Astrocyte of the cerebellum (primary cell): ENCODE measurements at regions not wholly inside any gene's neighbourhood (a gene's known extent, or its start where the extent isn't known, plus 50 kb on each side); places are given as distances from the start of the nearest gene placed in this dataset.

Experiments used
- DNase-seq: peaks from one replicate; pipeline ENCODE4 v3.0.0-alpha.2; 2011; ENCODE audit warnings: low read depth
- H3K4me3 ChIP-seq: 2 replicates; pipeline ENCODE4 v1.5.1; 2011; ENCODE audit warnings: mild to moderate bottlenecking, low read depth, low read length, moderate library complexity
- in situ Hi-C: cut with HindIII; loops from 2 replicates; pipeline ENCODE4 v1.10.0; 2017; ENCODE audit warnings: low sequenced_read_pairs
- TF ChIP-seq, protein P1 (sequence below): IDR thresholded peaks from 2 replicates; pipeline ENCODE4 v1.5.1; 2012; ENCODE audit warnings: low read length, low read depth, moderate library complexity, mild to moderate bottlenecking; ENCODE audit errors: missing control alignments

DNA sequence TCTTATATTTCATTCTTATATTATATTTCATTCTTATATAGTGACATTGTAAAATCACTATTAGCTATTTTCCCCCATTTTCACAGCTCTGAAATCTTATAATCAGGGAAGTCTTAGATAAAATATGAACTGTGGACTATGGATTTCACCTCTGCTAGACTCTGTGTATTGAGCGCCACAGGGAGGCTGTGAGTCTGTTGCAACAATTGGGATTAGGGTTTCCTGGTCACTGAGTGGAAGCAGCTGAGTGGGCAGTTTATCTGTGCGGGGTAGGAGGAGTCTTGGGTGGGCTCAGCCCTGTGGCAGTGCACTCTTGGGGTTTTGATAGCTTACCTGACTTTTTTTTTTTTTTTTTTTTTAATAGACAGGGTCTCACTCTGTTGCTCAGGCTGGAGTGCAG is 249.5 kb downstream of the PTTG2 start:
- DNase-seq = no peak
- H3K4me3 ChIP-seq = no peak overlapping the region
- TF ChIP-seq, protein P1, sequence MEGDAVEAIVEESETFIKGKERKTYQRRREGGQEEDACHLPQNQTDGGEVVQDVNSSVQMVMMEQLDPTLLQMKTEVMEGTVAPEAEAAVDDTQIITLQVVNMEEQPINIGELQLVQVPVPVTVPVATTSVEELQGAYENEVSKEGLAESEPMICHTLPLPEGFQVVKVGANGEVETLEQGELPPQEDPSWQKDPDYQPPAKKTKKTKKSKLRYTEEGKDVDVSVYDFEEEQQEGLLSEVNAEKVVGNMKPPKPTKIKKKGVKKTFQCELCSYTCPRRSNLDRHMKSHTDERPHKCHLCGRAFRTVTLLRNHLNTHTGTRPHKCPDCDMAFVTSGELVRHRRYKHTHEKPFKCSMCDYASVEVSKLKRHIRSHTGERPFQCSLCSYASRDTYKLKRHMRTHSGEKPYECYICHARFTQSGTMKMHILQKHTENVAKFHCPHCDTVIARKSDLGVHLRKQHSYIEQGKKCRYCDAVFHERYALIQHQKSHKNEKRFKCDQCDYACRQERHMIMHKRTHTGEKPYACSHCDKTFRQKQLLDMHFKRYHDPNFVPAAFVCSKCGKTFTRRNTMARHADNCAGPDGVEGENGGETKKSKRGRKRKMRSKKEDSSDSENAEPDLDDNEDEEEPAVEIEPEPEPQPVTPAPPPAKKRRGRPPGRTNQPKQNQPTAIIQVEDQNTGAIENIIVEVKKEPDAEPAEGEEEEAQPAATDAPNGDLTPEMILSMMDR = no peak
- in situ Hi-C loops = no loop called here

DNA sequence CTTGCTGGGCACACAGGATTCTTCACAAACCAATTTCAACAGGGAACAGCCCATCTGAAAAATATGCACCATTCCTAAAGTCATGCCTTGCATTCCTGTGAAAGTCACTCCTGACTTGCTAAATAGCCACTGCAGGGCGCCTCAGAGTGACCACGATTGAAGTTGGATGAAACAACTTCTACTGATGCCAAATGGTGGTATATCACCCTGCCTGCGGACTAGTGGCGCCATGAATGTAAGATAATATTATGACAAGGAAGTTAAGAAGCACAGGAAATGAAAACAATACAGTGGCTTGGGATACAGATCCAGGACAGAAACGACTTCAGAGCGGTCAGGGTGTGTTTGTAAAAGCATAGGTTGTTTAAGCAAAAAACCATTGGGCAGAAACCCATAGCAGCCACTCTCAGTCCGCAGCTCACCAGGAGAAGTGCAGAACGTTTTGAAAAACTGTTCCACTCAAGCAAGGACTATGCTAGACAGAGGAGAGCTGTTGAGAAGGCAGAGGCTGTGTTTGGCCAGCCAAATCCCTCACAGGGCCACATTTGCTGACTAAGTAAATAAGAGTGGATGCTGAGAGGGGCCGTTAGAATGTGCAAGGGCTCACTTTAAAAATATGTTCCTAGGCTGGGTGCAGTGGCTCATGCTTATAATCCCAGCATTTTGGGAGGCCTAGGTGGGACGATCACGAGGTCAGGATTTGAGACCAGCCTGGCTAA is 250.4 kb downstream of the PTTG2 start:
- in situ Hi-C loops = no loop called here

DNA sequence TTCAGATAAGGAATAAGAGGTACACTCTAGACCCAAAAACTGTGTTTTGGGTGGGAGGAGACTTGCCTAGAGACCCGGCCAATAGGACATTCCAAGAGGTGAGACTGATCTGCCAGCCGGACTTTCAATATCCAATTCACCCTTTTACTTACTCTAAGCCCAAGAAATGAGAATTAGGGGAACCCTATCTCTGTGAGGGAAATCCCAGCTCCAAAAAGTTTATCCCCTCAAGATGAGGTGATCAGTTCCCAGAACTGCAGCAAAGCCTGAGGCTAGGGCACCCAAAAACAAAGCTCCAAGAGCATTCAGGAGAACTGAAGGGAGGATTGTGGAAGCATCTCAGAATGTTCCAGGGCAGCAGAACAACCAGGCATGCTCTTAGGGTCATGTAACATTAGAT is 251.7 kb downstream of the PTTG2 start:
- in situ Hi-C loops = no loop called here
- TF ChIP-seq, protein P1 = no peak
- no peak overlapping the region for H3K4me3 ChIP-seq
- DNase-seq = no peak

More for the DNA sequence above, 250.4 kb downstream of the PTTG2 start:
- DNase-seq = peak; percentile 60
- no peak overlapping the region for H3K4me3 ChIP-seq
- TF ChIP-seq, protein P1 = no peak

DNA sequence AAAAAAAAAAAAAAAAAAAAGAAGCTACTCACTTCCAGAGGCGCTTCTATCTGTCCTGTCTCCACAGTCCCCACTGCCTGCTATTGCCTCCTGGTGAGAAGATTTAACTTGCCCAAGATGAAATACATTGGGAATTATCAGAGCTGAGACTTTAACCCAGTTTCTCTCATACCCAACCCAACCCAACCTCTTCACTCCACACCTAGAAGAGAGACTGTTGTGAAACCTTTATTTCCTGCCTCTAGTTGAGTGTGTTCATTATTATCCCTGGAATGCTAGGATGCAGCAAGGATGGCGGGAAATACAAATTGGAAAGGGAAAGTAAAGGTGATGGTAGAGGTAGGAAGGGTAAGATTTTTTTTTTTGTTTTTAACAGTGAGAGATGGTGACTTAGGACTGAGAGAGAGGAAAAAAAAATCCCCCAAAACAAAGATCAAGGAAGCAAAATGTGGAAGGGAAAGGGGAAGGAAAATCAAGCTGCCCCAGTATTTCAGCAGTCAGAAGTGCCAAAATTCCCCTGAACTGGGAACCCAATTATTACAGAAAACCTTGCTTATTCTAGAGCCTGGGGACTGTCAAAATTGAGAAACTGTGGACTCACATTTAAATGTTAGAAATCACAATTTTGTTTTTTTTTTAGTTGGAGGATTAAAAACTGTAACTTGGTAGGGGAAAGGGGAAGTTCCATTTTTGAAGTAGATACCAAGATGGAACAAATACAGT is 253.0 kb downstream of the PTTG2 start:
- DNase-seq = no peak
- TF ChIP-seq, protein P1 = no peak
- in situ Hi-C loops = no loop called here
- no peak overlapping the region for H3K4me3 ChIP-seq

DNA sequence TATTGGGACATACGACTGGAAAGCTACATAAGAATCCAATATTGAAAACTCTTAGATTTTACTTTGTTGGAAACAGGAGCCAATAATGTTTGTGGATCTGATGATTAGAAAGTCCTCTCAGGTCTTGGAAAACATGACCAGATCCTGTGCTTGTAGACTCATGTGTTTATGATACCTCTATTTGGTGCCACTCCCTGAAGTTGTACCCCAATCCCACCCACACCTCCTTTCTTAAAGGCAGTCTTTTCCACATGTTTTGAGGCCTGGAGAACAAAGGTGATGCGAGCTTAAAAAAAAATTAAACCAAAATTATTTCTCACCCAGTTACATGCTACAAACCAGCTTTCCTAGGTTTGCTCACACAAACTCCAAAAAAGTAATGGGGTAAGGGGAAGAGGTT is 262.7 kb downstream of the PTTG2 start:
- TF ChIP-seq, protein P1 = no peak
- no peak for DNase-seq
- in situ Hi-C loops = no loop called here

DNA sequence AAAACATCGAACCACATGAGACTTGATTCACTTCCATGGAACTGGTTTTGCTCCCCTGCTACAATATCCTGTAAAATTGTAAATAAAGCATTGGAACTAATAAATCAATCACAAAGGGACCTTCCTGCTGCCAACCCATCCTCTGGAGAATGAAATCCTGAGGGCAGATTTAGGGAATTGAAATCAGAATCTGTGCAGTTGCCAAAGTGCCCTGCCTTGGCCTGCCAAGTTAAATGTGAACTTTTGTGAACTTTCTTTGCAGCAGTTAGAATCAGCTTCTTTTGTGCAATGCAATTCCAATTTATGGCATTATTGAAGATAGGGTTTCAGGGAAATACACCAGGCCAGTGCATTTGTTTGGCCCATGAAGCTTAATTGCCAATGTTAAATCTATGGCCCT is 263.1 kb downstream of the PTTG2 start:
- TF ChIP-seq, protein P1 = no peak
- no peak for DNase-seq
- in situ Hi-C loops = no loop called here
- no peak overlapping the region for H3K4me3 ChIP-seq

More for the DNA sequence above, 262.7 kb downstream of the PTTG2 start:
- no peak overlapping the region for H3K4me3 ChIP-seq
